Stimulated activated CD4-positive, alpha-beta T cell treated with anti-CD3 and anti-CD28 coated beads, TNF-alpha, amount 100 ng/mL, for 4 hours (primary cell): ENCODE measurements at regions not wholly inside any gene's neighbourhood (a gene's known extent, or its start where the extent isn't known, plus 50 kb on each side); places are given as distances from the start of the nearest gene placed in this dataset.
A peak's percentile ranks its signal among the peaks of the same experiment; 100 is the strongest.
"Not testable (repeated sequence)": the region's sequence is repeated elsewhere in the genome, so short reads cannot be mapped to it uniquely, and the experiment has no call there.

Source experiments
- DNase-seq, 3 experiments: peaks; one replicate each; pipeline ENCODE4 v3.0.0-alpha.2; 2020; ENCODE audit warnings: low read depth in 3 of 3

DNA sequence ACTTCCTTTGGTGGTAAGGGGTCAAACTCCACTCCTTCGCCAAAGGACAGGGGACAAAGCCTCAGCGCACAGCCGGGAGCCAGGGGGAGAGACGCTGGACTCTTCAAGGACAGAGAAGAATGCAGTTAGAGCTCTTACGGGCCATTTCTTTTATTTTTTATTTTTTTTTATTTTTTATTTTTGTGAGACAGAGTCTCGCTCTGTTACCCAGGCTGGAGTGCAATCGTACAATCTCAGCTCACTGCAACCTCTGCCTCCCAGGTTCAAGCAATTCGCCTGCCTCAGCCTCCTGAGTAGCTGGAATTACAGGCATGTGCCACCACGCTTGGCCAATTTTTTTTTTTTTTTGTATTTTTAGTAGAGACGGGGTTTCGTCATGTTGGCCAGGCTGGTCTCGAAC, 93.2 kb upstream of the RPH3AL start, which contains the start of gene RFLNB:
RFLNB (minus strand) TSS at position 101 of the 400 bp plus-strand sequence.
- not testable (repeated sequence) for DNase-seq

DNA sequence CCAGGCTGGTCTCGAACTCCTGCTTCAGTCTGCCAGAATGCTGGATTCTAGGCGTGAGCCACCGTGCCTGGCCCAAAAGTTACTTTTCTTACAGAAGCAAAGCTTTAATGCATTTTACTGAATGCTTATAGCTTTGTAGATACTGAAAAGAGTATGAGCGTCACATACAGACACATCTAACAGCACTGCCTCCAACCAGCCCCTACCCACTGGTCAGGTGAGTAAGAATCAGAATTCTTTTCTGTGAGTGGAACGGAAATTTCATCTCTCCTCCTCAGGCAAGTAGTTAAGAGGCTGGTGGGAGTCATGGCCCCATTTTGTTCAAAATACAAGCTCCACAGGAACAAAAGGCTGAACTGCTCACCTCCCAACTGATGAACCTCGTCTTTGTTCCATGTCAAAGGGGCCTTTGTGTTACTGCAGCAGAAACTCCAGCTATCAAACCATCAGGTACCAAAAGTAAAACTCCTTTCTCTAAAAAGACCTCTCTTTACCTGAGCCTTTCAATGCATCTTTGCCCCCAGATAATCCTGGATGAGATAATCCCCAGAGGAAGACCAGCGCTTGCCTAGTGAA, 92.4 kb upstream of the RPH3AL start:
- no peak for DNase-seq

DNA sequence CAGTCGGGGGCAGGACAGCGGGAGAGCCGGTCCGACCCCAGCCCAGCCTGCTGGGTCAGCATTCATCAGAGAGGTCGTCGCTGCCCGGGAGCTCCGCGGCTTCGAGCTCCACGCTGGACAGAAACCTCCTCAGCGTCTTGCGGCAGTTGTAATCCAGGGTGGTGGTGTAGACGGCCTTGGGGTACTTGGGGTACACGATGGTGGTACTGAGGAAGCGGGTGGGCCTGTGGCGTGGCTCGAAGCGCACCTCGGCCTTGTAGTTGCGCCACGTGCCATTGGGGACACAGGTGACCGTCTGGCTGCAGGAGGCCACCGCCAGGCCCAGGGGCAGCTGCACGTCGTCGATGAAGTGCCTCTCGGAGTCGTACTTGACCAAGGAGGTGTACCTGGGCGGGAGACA, 90.5 kb upstream of the RPH3AL start:
- DNase-seq = no peak

DNA sequence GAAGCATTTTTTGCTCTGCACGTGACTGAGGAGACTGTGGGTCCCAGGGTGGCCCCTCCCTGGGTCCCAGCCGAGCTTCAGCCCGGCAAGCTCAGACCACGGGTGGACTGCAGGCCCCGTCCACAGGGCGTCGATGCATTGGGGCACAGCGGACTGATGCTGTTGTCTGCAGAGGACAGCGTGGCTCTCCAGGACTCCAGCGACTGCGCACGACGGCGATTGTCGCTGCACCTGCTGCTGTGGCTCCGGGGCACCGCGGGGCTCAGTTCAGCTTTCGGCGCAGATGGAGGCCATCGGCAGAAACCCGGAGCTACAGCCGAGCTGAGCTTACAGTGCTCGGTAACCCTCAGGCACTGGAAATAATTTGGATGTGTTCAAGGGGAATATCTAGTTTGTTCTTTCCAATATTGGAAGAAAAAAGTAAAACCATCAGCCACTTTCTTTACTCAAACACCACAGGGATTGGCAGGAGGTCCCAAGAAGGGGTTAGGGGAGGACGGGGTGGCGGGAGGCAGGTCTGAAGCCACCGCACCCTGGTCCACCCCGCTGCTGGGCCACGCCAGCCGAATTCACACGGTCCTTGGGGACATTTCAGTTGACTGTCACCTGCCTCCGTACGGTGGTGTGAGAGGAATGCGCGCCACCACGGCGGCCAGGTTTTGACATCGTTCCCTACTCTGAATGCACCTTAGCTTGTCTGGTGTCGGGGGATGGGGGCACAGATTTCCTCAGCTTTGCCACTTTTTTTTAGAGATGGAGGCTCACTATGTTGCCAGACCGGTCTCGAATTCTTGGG, 88.7 kb upstream of the RPH3AL start:
- DNase-seq = no peak

DNA sequence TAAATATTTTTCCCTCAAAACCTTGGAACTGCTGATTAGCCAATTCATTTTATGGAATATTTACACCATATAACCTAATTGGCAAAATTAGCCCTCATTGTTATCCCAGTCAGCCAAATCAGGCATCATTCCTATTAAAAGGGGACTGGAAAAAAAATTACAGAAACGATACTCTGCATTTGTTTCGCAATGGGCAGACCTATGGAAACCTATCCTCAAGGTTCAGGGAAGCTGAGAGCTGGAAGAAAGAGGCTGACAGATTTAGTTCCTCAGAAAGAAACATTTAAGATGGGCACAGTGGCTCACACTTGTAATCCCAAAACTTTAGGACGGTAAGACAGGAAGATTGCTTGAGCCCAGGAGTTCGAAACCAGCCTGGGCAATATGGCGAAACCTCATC, 85.6 kb upstream of the RPH3AL start:
- DNase-seq = no peak

DNA sequence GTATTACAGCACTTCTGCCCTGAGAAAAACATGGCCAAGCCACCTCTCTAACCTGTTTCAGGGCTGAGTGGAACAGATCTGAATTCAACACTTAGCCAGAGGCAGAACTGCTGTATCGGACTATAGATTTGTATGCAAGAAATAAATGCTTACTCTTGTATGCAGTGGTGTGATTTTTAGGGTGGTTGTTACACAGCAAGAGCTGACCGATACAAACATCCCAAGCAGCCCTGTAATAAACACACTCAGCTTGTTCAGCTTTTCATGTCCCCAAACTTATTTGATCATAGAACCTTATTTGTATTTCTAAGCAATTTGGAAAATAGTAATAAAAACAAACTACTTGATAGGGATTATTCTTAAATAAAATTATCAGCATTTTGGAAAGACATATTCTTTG, 84.9 kb upstream of the RPH3AL start:
- DNase-seq = no peak

DNA sequence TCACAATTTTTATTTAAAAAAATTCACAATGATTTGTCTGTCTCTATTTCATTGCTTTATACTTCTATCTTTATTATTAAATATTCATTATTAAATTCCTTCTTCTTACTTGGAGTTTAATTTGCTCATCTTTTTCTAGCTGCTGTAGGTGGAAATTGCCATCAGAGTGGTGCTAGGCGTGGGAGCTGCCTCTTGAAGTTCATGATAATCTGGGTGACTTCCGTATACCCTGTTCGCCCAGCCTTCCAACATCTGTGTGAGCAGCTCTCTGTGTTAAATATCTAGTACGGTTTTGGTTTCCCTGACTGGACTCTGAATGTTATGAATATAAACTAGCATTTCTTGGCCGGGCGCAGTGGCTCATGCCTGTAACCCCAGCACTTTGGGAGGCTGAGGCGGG, 84.0 kb upstream of the RPH3AL start:
- DNase-seq = no peak

DNA sequence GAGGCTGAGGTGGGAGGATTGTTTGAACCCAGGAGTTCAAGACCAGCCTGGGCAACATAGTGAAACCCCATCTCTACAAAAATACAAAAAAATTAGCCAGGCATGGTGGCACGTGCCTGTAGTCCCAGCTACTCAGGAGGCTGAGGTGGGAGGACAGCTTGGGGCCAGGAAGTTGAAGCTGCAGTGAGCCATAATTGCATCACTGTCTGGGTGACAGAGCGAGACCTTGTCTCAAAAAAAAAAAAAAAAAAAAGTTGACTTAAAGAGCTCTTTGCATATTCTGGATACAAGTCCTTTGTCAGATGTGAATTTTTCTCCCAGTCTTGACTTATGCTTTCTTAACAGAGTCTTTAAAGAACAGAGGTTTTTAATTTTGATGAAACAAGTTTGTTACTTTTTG, 79.9 kb upstream of the RPH3AL start:
- DNase-seq = not testable (repeated sequence)

DNA sequence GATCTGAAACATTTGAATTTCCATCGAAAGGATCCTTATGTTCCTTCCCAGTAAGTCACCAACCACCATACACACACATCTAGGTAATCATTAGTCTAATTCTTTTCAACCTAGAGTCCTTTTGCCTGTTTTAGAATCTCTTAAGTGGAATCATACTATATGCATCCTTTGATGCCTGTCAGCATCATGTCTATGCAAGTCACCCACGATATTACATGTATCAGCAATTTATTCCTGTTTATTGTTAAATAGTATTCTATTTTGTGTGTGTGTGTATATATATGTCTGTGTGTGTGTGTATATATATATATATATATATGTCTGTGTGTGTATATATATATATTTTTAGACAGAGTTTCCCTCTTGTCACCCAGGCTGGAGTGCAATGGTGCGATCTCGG, 78.9 kb upstream of the RPH3AL start:
- DNase-seq = no peak

DNA sequence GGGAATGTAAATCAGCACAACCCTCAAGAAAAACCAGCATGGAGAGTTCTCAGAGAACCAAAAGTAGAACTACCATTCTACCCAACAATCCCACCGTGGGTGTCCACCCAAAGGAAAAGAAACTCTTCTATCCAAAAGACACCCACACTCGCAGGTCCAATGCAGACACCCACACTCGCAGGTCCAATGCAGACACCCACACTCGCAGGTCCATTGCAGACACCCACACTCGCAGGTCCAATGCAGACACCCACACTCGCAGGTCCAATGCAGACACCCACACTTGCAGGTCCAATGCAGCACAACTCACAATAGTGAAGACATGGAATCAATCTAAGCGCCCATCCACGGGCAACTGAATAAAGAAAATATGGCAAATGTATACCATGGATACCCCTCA, 77.0 kb upstream of the RPH3AL start:
- DNase-seq = no peak

DNA sequence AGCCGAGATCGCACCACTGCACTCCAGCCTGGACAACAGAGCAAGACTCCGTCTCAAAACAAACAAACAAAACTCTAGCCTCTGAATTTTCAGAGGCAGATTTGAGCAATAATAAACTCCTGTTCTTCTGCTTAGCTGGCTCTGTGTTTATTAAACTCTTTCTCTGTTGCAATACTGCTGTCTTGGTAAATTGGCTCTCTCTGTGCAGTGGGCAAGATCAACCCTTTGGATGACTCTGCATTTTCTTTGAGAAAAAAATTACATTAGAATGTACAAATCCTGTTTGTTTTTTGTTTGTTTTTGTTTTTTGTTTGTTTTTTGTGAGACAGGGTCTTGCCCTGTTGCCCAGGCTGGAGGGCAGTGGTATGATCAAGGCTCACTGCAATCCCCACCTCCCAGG, 75.8 kb upstream of the RPH3AL start:
- DNase-seq = no peak

DNA sequence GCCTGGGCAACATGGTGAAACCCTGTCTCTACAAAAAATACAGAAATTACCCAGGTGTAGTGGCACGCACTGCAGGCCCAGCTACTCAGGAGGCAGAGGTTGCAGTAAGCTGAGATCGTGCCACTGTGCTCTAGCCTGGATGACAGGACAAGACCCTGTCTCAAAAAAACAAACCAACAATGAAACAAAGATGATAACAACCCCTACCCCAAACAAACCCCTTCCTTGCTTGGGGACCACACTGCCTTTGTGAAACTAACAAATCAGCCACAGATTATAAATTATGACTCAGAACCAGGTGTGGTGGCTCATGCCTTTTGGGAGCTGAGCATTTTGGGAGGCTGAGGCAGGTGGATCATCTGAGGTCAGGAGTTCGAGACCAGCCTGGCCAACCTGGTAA, 75.3 kb upstream of the RPH3AL start:
- DNase-seq = no peak

DNA sequence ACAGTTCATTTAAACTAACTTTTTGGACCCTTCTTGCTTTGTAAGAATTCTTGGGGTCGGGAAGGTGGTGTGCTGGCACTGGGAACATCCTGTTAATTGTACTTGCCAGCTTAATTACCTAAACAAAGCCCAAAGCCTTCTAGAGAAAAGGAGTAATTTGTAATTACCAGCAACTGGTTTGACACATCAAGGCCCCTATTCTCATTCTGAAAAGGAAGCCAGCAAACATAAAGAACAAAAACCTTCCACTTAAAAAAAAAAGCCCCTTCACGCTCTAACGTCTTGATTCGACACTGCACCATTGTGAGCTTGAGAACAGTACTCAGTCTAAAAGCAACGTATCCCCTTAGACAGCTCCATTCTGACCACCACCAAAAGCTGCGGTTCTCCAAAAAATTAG, 74.7 kb upstream of the RPH3AL start:
- DNase-seq = no peak

DNA sequence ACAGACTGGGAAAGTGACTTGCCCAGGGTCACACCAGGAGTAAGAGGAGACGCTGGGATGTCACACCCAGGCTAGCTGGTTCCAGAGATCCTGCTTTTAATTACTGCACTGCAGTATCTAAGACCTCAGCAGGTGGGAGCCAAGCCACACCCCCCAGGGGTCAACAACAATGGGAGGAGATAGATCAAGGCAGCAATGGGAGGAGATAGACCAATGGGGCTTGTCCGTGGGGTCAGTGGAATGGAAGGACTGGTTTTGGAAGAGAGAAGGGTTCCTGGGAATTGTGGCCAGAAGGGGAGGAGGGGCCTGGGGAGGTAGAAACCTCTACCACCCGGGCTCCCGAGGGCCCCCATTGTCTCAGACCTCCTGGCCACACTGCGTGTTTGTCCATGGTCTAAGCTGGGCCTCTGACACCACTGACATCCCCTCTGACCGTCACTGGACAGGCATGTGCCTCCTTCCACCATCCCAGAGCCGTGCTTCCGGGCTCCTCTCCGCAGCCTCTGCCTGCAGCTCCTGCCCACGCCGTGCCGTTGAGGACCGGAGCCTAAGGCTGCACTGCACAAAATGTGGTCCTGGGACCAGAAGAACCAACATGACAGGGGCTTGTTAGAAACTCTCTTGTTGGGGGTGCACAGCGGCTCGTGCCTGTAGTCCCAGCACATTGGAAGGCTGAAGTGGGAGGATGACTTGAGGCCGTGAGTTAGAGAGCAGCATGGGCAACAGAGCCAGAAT, 69.8 kb upstream of the RPH3AL start:
- DNase-seq = no peak

DNA sequence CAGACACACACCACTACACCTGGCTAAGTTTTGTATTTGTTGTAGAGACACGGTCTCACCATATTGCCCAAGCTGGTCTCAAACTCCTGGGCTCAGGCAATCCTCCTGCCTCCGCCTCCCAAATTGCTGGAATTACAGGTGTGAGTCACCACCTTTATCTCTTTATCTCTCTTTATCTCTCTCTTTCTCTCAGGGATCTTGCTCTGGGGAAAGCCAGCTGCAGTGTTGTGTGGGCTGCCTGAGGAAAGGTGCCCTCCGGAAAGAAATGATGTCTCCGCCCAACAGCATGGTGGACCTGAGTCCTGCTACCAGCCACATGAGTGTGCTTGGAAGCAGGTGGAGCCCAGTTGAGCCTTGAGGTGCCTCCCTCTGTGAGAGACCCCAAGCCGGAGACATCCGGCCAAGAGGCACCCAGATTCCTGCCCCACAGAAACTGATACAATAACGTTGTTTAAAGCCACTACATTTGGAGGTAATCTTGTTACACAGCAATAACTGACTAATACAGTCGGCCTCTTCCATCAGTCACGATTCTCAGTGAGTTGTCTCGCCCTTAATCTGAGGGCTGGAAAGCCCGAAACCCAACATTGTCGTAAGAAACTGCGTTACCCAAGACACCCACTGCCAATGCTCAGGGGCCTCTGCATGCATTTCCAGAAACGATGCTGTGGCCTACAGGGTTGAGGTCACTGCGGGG, 68.0 kb upstream of the RPH3AL start:
- DNase-seq = no peak

DNA sequence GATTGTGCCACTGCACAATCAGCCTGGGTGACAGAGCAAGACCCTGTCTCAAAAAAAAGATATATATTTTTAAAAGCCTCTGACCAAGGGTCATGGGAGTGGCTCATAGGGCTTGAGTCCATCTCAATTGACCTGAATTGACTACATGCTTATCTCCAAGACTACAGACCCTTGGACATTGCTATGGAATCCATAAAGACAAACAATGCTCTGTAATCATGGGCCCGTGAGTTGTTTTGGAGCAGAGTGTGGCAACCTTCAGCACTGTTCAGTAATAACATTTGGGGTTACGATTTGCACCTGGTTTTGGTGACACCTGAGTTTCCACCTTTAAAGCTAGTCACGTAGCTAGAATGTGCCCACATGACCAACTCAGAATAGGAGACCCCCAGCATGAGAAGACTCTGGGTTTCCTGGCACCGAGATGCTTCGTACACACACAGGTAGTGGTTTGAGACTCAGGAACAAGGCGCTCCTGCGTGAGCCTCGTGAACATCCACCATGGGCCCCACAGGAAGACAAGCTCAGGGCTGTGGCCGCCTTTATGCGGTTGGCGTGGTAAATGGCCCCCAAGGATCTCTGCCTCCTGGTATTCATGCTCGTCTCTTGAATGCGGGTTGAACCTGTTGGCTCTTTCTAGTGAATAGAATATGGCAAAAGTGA, 66.6 kb upstream of the RPH3AL start:
- no peak for DNase-seq

DNA sequence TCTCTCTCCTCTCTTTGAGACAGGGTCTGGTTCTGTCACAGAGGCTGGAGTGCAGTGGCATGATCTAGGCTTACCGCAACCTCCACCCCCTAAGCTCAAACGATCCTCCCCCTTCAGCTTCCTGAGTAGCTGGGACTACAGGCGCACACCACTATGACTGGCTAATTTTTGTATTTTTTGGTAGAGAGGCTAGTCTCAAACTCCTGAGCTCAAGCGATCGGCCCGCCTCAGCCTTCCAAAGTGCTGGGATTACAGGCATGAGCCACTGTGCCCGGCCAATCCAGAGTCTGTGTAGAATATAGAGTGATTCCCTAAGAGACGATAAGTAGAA, 65.8 kb upstream of the RPH3AL start:
- peak in 1 of 3 experiments; percentile 38 for DNase-seq

DNA sequence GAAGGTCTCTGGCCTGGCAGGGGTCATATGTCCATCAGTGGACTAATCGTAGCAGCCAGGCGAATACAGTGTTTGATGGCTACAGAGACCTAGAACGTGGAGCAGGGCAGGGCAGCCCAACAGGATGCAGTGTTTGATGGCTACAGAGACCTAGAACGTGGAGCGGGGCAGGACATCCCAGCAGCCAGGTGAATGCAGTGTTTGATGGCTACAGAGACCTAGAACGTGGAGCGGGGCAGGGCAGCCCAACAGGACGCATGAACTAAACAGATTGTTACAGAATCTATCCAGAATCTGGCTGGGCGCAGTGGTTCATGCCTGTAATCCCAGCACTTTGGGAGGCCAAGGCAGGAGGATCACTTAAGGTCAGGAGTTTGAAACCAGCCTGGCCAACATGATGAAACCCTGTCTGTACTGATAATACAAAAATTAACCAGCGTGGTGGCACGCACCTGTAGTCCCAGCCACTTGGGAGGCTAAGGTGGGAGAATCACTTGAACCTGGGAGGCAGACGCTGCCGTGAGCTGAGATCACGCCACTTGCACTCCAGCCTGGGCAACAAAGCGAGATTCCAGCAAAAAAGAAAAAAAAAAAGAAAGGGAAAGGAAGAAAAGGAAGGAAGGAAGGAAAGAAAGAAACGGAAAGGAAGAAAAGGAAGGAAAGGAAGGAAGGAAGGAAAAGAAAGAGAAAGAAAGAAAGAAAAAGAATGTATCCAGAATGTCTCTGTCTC, 65.2 kb upstream of the RPH3AL start:
- no peak for DNase-seq

DNA sequence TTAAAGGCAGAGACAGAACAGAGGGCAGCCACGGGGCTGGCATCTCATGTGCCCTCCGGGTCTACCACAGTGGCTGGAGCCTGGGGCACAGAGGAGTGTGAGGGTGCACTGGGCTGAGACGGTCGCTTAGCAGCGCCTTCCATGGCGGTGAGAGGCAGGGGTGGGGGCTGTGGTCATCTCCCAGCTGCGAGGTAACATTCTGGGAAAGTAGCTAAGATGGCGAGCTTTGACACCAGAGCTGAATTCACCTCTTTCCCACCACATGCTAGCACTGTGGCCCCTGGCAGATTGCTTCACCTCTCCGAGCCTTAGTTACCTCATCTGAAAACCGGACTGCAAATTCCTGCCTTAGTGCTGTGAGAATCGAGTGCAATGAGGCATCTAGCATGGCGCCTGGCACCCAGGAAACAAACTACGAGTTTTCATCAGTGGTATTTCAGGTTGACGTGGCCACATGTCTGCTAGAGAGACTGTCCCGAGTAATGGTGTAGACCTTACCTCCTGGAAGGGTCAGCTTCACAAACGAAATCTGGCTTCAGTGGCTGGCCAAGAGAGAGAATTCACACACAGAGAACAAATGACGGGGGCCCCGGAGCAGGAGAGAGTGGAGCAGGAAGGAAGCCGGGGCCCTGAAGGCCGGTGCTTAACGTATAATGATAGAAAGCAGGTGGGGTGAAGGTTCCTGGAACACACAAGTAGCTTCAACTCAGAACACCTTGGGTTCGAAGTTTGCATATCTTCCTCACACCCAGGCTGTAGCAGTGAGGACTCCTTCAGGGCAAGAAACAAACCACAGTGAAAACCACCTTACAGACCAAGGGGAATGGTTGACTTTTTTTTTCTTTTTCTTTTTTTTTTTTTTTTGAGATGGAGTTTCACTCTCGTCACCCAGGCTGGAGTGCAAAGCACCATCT, 63.9 kb upstream of the RPH3AL start:
- DNase-seq = peak in 1 of 3 experiments; percentile 17

DNA sequence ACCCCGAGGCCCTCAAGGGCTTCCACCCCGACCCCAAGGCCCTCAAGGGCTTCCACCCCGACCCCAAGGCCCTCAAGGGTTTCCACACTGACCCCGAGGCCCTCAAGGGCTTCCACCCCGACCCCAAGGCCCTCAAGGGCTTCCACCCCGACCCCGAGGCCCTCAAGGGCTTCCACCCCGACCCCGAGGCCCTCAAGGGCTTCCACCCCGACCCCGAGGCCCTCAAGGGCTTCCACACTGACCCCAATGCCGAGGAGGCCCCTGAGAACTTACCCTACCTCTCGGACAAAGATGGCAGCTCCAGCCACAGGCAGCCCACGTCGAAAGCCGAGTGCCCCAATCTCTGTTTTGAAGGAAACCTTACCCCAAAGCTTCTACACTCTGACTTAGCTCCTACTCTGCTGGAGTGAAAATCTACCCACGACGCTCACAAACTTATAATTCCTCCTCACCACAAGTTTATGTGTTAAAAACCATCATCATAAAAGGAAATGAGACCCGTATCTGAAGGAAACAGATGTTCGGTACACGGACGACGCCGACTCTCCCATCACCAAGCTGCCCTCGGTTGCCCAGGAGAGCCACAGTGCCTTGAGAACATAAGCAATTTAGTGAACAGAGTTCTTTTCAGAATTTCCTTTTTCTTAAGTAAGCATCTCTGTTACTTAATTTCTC, 61.2 kb upstream of the RPH3AL start:
- no peak for DNase-seq
